Esophagus (tissue), 2 donors: ENCODE measurements at regions not wholly inside any gene's neighbourhood (a gene's known extent, or its start where the extent isn't known, plus 50 kb on each side); places are given as distances from the start of the nearest gene placed in this dataset.
"Not testable (repeated sequence)": the region's sequence is repeated elsewhere in the genome, so short reads cannot be mapped to it uniquely, and the experiment has no call there.

Experiments used
- H3K27ac ChIP-seq, 2 donors: one replicate each; pipeline ENCODE4 v1.5.1; 2013; ENCODE audit warnings: low read depth in 2 of 2, mild to moderate bottlenecking in 2 of 2, inconsistent platforms in 1 of 2, low read length in 1 of 2, moderate library complexity in 1 of 2
- H3K27me3 ChIP-seq, 2 donors: one replicate each; pipeline ENCODE4 v1.6.1; 2013; ENCODE audit warnings: low read length in 2 of 2, control low read depth in 1 of 2, mild to moderate bottlenecking in 1 of 2; ENCODE audit not compliant: insufficient read depth in 2 of 2, control insufficient read depth in 1 of 2
- H3K36me3 ChIP-seq, 2 donors: one replicate each; pipeline ENCODE4 v1.6.1; 2013; ENCODE audit warnings: low read length in 1 of 2; ENCODE audit not compliant: control insufficient read depth in 2 of 2, insufficient read depth in 2 of 2
- H3K4me1 ChIP-seq, 2 donors: one replicate each; pipeline ENCODE4 v1.6.1; 2013; ENCODE audit warnings: low read length in 1 of 2; ENCODE audit not compliant: control insufficient read depth in 2 of 2, insufficient read depth in 2 of 2
- H3K4me3 ChIP-seq, 2 donors: one replicate each; pipeline ENCODE4 v1.5.1; 2013; ENCODE audit warnings: low read length in 2 of 2, mild to moderate bottlenecking in 2 of 2, low read depth in 1 of 2, moderate library complexity in 1 of 2
- H3K9me3 ChIP-seq, 2 donors: one replicate each; pipeline ENCODE4 v1.6.1; 2013; ENCODE audit warnings: mild to moderate bottlenecking in 2 of 2, low read depth in 1 of 2, low read length in 1 of 2, moderate library complexity in 1 of 2; ENCODE audit not compliant: control insufficient read depth in 2 of 2, insufficient read depth in 1 of 2
- WGBS, 2 donors: extraction: QIAGEN DNeasy Blood & Tissue Kit; methylation state at CpG; one replicate each; pipeline ENCODE4 v1.1.7; 2013; 5-methylcytosine and 5-hydroxymethylcytosine counted together
- donor health status: healthy with polysubstance abuse.
- donor health status: Bipolar disorder and iron deficiency.

GRCh38 chrX:39480963-39481362 is 616.8 kb downstream of the BCOR start:
- H3K9me3 ChIP-seq = no peaks in the 10 kb centered on the region
- H3K4me3 ChIP-seq = no peak overlapping the region
- 37 to 38% methylated on average over 1 of the region's 1 CpG for WGBS, 2 donors
- no peaks in the 10 kb centered on the region for H3K4me1 ChIP-seq
- no peak overlapping the region for H3K27ac ChIP-seq
- H3K27me3 ChIP-seq = no peaks in the 10 kb centered on the region
- H3K36me3 ChIP-seq = no peaks in the 10 kb centered on the region

- Histone ChIP-seq H3K36me3 (no peaks in the 10 kb centered on the region), H3K27ac (no peak overlapping the region), H3K4me3 (no peak overlapping the region), H3K4me1 (no peaks in the 10 kb centered on the region), H3K9me3 (no peaks in the 10 kb centered on the region), H3K27me3 (no peaks in the 10 kb centered on the region)
- WGBS, 2 donors = 54 to 59% methylated on average over 4 of the region's 4 CpGs
Observed at GRCh38 chrX:39481621-39482020, 616.1 kb downstream of the BCOR start.

- H3K4me1 ChIP-seq = no peaks in the 10 kb centered on the region
- H3K4me3 ChIP-seq = no peak overlapping the region
- no peaks in the 10 kb centered on the region for H3K9me3 ChIP-seq
- H3K36me3 ChIP-seq = no peaks in the 10 kb centered on the region
- H3K27me3 ChIP-seq = no peaks in the 10 kb centered on the region
- H3K27ac ChIP-seq = no peak overlapping the region
- WGBS, 2 donors = 58 to 62% methylated on average over 12 of the region's 12 CpGs
Observed at GRCh38 chrX:39484159-39485068, 613.3 kb downstream of the BCOR start.

- Histone ChIP-seq H3K27me3 (no peaks in the 10 kb centered on the region), H3K9me3 (no peaks in the 10 kb centered on the region), H3K4me3 (no peak overlapping the region), H3K4me1 (no peaks in the 10 kb centered on the region), H3K36me3 (no peaks in the 10 kb centered on the region), H3K27ac (no peak overlapping the region)
- WGBS, 2 donors = 71 to 74% methylated on average over 8 of the region's 8 CpGs
Observed at GRCh38 chrX:39487166-39487968, 610.4 kb downstream of the BCOR start.

GRCh38 chrX:39487969-39488330 is 609.8 kb downstream of the BCOR start:
- Histone ChIP-seq H3K36me3 (no peaks in the 10 kb centered on the region), H3K9me3 (no peaks in the 10 kb centered on the region), H3K27ac (no peak overlapping the region), H3K27me3 (no peaks in the 10 kb centered on the region), H3K4me1 (no peaks in the 10 kb centered on the region), H3K4me3 (no peak overlapping the region)
- WGBS, 2 donors = 71 to 80% methylated on average over 4 of the region's 4 CpGs

- Histone ChIP-seq H3K9me3 (no peaks in the 10 kb centered on the region), H3K4me3 (no peak overlapping the region), H3K27me3 (no peaks in the 10 kb centered on the region), H3K27ac (no peak overlapping the region), H3K4me1 (no peaks in the 10 kb centered on the region), H3K36me3 (no peaks in the 10 kb centered on the region)
- WGBS, 2 donors = 61% methylated on average over 10 of the region's 10 CpGs
Observed at GRCh38 chrX:39491548-39492297, 606.0 kb downstream of the BCOR start.

- WGBS, 2 donors = 29 to 52% methylated on average over 6 of the region's 6 CpGs
- no peaks in the 10 kb centered on the region for H3K36me3 ChIP-seq
- H3K9me3 ChIP-seq = no peaks in the 10 kb centered on the region
- no peak overlapping the region for H3K27ac ChIP-seq
- H3K4me3 ChIP-seq = no peak overlapping the region
- H3K4me1 ChIP-seq = no peaks in the 10 kb centered on the region
- H3K27me3 ChIP-seq = no peaks in the 10 kb centered on the region
Observed at GRCh38 chrX:39492497-39493162, 605.1 kb downstream of the BCOR start.

GRCh38 chrX:39493168-39493567 is 604.6 kb downstream of the BCOR start:
- Histone ChIP-seq H3K36me3 (no peaks in the 10 kb centered on the region), H3K4me1 (no peaks in the 10 kb centered on the region), H3K9me3 (no peaks in the 10 kb centered on the region), H3K27ac (no peak overlapping the region), H3K4me3 (no peak overlapping the region), H3K27me3 (no peaks in the 10 kb centered on the region)
- WGBS, 2 donors = 76 to 79% methylated on average over 1 of the region's 1 CpG

GRCh38 chrX:39497117-39497516 is 600.6 kb downstream of the BCOR start:
- not testable (repeated sequence) for H3K4me1 ChIP-seq, H3K27ac ChIP-seq, H3K36me3 ChIP-seq, H3K9me3 ChIP-seq, H3K4me3 ChIP-seq, H3K27me3 ChIP-seq
- WGBS, 2 donors = 89 to 93% methylated on average over 4 of the region's 4 CpGs
